T-helper 1 cell treated with Interleukin-12 subunit alpha and Interleukin-12 subunit beta and Interleukin-4 antibody, amounts not matched to agents 30 μg/mL and 1 μg/mL, for 36 hours (primary cell): ENCODE measurements at regions not wholly inside any gene's neighbourhood (a gene's known extent, or its start where the extent isn't known, plus 50 kb on each side); places are given as distances from the start of the nearest gene placed in this dataset.

Experiments used
- H3K27ac Mint-ChIP-seq: one replicate; pipeline ENCODE4 v1.8.0; 2021; ENCODE audit warnings: mild to moderate bottlenecking, mixed read lengths
- H3K27me3 Mint-ChIP-seq: one replicate; pipeline ENCODE4 v1.8.0; 2021; ENCODE audit warnings: low read depth, mixed read lengths
- H3K36me3 Mint-ChIP-seq: one replicate; pipeline ENCODE4 v1.8.0; 2021; ENCODE audit warnings: low read depth, mixed read lengths
- H3K4me1 Mint-ChIP-seq: one replicate; pipeline ENCODE4 v1.8.0; 2021; ENCODE audit warnings: low read depth, mixed read lengths
- H3K4me3 Mint-ChIP-seq: one replicate; pipeline ENCODE4 v1.8.0; 2021; ENCODE audit warnings: mild to moderate bottlenecking, moderate library complexity, mixed read lengths
- H3K9me3 Mint-ChIP-seq: one replicate; pipeline ENCODE4 v1.8.0; 2021; ENCODE audit warnings: mixed read lengths

DNA sequence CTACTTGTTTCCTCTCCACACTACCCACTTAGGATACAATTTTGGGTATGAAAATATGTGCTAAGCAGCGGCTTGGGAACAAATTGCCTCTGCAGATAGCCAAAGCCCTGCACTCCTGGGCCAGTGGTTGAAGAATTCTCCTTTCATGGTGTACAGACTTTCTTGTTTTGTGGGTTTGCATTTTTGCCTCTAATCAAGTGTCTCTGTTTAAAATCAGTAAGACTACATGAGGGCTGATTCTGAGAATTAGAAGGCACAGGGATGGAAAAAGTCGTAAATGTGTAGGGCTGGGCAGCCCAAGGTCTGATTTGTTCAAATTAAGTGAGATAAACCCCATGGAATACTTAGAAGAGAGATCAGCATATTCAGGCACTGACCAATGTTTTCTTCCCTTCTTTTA, 103.7 kb upstream of the CD180 start:
- no peaks in the 10 kb centered on the region for H3K36me3 Mint-ChIP-seq
- H3K27ac Mint-ChIP-seq, result no peak overlapping the region
- H3K4me3 Mint-ChIP-seq, result no peak overlapping the region
- no peaks in the 10 kb centered on the region for H3K4me1 Mint-ChIP-seq
- H3K9me3 Mint-ChIP-seq, result no peaks in the 10 kb centered on the region
- H3K27me3 Mint-ChIP-seq, result peaks cover 4% of the 10 kb centered on the region

GRCh38 chr5:67299231-67299735, 102.7 kb upstream of the CD180 start:
- no peaks in the 10 kb centered on the region for H3K4me1 Mint-ChIP-seq
- H3K9me3 Mint-ChIP-seq, result no peaks in the 10 kb centered on the region
- peaks cover 4% of the 10 kb centered on the region for H3K27me3 Mint-ChIP-seq
- no peak overlapping the region for H3K27ac Mint-ChIP-seq
- no peaks in the 10 kb centered on the region for H3K36me3 Mint-ChIP-seq
- no peak overlapping the region for H3K4me3 Mint-ChIP-seq

DNA sequence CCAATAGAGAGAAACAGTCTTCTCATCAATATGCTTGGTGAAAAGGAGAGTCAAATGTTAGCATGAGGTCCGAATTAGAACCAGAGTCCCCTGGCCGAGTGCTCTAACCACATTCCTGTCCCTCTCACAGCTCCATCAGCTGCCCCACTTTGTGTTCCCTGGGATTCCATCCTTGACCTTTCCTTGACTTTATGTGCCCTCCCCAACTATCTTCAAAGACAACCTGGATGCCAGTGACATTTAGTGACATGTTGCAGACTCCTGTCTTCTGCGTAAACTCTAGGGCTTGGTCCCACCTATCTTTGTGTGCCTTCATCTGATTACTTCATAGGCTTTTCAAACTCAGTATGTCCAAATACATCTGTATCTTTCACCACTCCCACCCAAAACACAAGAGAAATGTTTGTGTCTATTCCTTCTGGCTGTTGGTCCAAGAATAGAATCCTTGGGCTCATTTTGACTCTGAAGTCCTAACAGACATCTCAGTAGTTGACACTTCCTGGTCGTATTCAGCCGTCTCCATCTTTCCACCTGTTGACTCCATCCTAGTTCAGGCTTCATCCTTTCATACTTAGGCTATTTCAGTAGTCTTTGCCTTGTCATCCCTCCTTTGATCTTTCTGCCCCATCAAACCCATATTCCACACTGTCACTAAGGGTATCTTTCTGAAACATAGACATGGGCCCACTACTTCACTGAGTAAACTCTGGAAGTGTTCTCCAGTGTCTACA, 101.4 kb upstream of the CD180 start:
- no peak overlapping the region for H3K4me3 Mint-ChIP-seq
- no peaks in the 10 kb centered on the region for H3K9me3 Mint-ChIP-seq
- no peaks in the 10 kb centered on the region for H3K36me3 Mint-ChIP-seq
- H3K27ac Mint-ChIP-seq, result no peak overlapping the region
- no peaks in the 10 kb centered on the region for H3K4me1 Mint-ChIP-seq
- H3K27me3 Mint-ChIP-seq, result peaks cover 4% of the 10 kb centered on the region

GRCh38 chr5:67297376-67297775, 100.8 kb upstream of the CD180 start:
- Mint-ChIP-seq H3K27ac (no peak overlapping the region), H3K4me3 (no peak overlapping the region), H3K36me3 (no peaks in the 10 kb centered on the region), H3K27me3 (peaks cover 4% of the 10 kb centered on the region), H3K9me3 (no peaks in the 10 kb centered on the region), H3K4me1 (no peaks in the 10 kb centered on the region)

DNA sequence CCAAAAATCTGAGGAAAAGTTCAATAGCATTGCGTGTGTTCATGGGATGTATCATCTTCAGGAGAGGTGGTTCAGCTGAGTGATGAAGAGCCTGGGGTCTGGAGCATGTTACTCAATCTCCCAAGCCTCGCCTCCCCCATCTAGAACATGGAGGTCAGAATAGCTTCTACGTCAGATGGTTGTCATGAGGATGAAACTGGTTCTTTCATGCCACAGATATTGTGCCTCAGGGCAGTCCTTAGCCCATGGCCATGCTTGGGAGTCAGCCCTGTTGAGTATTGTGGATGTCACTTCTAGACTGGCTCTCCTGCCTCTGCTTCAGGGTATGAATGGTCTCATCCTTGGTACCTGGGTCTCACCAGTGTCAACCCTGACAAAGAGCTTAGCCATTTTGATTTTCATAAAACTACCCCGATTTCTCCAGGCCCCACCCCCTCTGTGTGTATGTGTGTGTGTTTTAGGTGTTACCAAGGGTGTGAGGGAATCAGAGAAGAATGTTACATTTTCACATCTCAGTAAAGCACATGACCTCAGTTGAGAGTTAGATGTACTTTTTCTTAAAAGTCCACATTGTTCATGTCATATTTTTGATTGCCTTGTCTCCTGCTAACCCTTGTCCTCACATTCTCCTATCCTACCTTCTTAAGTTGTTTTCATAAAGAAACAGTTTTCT, 97.8 kb upstream of the CD180 start:
- H3K4me3 Mint-ChIP-seq, result no peak overlapping the region
- no peak overlapping the region for H3K27ac Mint-ChIP-seq
- H3K27me3 Mint-ChIP-seq, result peaks cover 4% of the 10 kb centered on the region
- no peaks in the 10 kb centered on the region for H3K4me1 Mint-ChIP-seq
- no peaks in the 10 kb centered on the region for H3K36me3 Mint-ChIP-seq
- no peaks in the 10 kb centered on the region for H3K9me3 Mint-ChIP-seq

DNA sequence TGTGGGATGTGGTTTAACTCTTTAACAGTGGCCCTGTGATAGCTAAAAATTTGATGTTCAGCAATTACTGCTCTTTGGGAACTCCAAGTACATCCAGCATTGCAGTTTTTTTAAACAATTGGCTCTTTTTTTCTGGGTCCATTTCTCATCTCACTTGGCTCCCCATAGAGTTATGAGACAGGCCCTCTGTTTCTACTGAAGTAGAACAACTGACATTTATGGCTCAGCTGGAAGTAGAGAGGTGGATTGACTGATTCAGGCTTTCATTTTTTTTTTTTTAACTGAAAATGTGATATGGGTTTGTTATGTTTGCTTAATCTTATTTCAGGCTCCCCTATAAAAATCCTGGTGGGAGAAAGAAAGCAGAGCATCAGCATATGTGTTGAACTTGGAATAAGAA, 96.6 kb upstream of the CD180 start:
- no peaks in the 10 kb centered on the region for H3K4me1 Mint-ChIP-seq
- H3K27me3 Mint-ChIP-seq, result no peaks in the 10 kb centered on the region
- H3K4me3 Mint-ChIP-seq, result no peak overlapping the region
- no peaks in the 10 kb centered on the region for H3K9me3 Mint-ChIP-seq
- no peak overlapping the region for H3K27ac Mint-ChIP-seq
- no peaks in the 10 kb centered on the region for H3K36me3 Mint-ChIP-seq

- Mint-ChIP-seq H3K27me3 (no peaks in the 10 kb centered on the region), H3K27ac (no peak overlapping the region), H3K9me3 (no peaks in the 10 kb centered on the region), H3K4me3 (no peak overlapping the region), H3K36me3 (no peaks in the 10 kb centered on the region), H3K4me1 (no peaks in the 10 kb centered on the region)
These were observed 95.8 kb upstream of the CD180 start for GRCh38 chr5:67292201-67292940.

- Mint-ChIP-seq H3K27ac (no peak overlapping the region), H3K36me3 (no peaks in the 10 kb centered on the region), H3K27me3 (no peaks in the 10 kb centered on the region), H3K9me3 (no peaks in the 10 kb centered on the region), H3K4me1 (no peaks in the 10 kb centered on the region), H3K4me3 (no peak overlapping the region)
These were observed 95.1 kb upstream of the CD180 start for GRCh38 chr5:67291671-67292070.

DNA sequence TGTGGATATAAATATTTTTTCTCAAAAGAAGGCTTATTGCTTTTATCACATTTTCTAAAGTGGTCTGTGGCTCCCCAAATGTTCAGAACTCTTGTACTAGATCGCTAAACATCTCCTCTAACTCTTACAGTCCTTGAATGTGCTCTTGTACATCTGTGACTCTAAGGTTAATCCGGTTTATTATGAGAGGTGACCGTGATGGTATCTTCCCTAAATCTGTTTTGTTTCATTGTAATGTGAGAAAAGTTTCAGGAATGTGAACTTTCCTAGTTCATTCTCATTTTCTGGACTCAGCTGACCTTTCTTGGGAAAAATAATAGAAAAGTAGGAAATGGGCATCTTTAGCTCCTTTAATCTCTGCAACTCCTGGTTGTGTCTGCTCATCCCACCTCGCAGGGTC, 94.5 kb upstream of the CD180 start:
- H3K36me3 Mint-ChIP-seq, result no peaks in the 10 kb centered on the region
- no peak overlapping the region for H3K27ac Mint-ChIP-seq
- no peaks in the 10 kb centered on the region for H3K4me1 Mint-ChIP-seq
- no peaks in the 10 kb centered on the region for H3K9me3 Mint-ChIP-seq
- H3K4me3 Mint-ChIP-seq, result no peak overlapping the region
- no peaks in the 10 kb centered on the region for H3K27me3 Mint-ChIP-seq

- Mint-ChIP-seq H3K4me1 (no peaks in the 10 kb centered on the region), H3K36me3 (no peaks in the 10 kb centered on the region), H3K4me3 (no peak overlapping the region), H3K27me3 (no peaks in the 10 kb centered on the region), H3K27ac (no peak overlapping the region), H3K9me3 (no peaks in the 10 kb centered on the region)
These were observed 94.1 kb upstream of the CD180 start for GRCh38 chr5:67290655-67291054.

- no peaks in the 10 kb centered on the region for H3K4me1 Mint-ChIP-seq
- no peak overlapping the region for H3K4me3 Mint-ChIP-seq
- H3K9me3 Mint-ChIP-seq, result no peaks in the 10 kb centered on the region
These were observed 93.3 kb upstream of the CD180 start for GRCh38 chr5:67289763-67290521.

DNA sequence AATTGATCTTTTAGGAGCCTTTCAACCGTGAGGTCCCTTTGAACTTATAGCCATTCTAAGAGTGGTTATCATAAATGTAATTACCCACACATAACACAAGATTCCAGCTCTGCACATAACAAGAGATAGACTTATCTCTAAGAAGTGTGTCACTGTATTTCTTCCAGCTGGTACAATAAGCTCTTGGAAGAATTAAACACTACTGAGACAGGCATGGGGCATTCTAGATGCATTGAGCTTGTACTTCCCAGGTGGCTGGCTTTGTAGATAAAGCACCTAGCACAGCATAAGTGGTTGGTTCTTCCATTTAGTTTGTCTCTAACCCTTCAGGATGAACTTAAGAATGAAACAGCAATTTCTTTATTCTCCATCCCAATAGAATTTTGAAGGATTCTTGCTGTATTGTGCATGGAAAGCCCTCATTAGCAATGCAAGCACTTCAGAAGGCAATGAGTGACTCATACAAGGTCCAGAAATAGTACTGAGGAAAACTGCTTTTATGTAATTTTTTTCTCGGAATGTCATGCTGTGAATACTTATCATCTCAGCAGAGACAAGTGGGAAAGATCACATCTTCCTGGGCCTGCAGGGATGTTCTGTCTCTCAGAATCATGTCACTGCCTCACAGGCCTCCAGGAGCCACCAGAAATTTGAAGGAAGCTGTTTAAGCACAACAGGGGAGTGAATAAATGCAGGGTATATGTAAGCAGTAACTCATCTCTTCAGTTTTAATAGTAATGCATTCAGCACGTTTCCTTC, 91.1 kb upstream of the CD180 start:
- H3K27ac Mint-ChIP-seq, result no peak overlapping the region
- no peaks in the 10 kb centered on the region for H3K36me3 Mint-ChIP-seq
- no peaks in the 10 kb centered on the region for H3K9me3 Mint-ChIP-seq
- H3K4me3 Mint-ChIP-seq, result no peak overlapping the region
- no peaks in the 10 kb centered on the region for H3K27me3 Mint-ChIP-seq
- H3K4me1 Mint-ChIP-seq, result no peaks in the 10 kb centered on the region

More at GRCh38 chr5:67289763-67290521, 93.3 kb upstream of the CD180 start:
- Mint-ChIP-seq H3K27me3 (no peaks in the 10 kb centered on the region), H3K27ac (no peak overlapping the region), H3K36me3 (no peaks in the 10 kb centered on the region)

DNA sequence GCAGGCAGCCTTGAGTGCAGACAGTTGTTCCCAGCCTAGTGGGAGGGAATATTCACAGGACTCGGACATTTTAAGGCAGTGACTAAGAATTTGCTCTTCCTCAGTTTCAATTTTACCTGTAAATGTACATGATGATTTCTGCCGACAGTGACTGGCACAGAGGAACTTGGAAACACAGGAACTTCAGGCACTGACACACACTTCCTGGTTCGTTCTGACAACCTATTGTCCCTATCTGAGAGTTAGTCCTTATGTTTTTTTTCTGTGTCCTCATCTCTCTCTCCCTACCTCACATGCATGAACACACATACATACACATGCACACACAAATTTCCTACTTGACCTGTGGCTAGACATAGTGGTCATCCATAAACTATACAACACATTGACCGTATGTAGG, 89.4 kb upstream of the CD180 start:
- Mint-ChIP-seq H3K36me3 (no peaks in the 10 kb centered on the region), H3K4me1 (no peaks in the 10 kb centered on the region), H3K27ac (no peak overlapping the region), H3K4me3 (no peak overlapping the region), H3K27me3 (no peaks in the 10 kb centered on the region), H3K9me3 (no peaks in the 10 kb centered on the region)

DNA sequence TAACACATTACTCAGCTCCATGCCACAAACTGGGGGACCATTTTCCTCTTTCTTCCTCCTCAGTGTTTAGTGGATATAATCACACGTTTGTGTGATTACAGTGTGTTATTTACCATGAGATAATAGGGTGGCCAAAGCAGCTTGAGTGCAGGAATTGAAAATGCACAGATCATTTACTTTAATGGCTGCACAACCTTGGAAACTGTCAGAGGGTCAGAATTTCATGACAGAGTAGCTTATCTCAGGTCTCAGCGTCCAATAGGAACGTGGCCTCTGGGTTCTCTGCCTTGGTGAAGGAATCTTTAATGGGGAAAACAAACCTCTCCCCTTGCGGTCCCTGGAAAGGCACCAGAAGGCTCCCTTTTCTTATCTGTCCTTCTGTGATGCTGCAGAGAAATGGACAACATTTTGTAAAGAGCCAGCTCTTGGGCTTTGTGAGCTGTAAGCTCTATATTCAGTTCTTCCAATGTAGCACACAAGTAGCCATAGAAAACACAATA, 87.4 kb upstream of the CD180 start:
- H3K27ac Mint-ChIP-seq, result no peak overlapping the region
- no peak overlapping the region for H3K4me3 Mint-ChIP-seq
- H3K27me3 Mint-ChIP-seq, result no peaks in the 10 kb centered on the region
- no peaks in the 10 kb centered on the region for H3K4me1 Mint-ChIP-seq
- no peaks in the 10 kb centered on the region for H3K9me3 Mint-ChIP-seq
- H3K36me3 Mint-ChIP-seq, result no peaks in the 10 kb centered on the region
